ENCODE measurements at regions not wholly inside any gene's neighbourhood (a gene's known extent, or its start where the extent isn't known, plus 50 kb on each side); places are given as distances from the start of the nearest gene placed in this dataset.

- no peak for DNase-seq (ENCODE audit: low read depth)
- H3K4me3 ChIP-seq (ENCODE audit: low read depth, low read length): no peak overlapping the region
- no peak for TF ChIP-seq CTCF (IDR thresholded peaks at IDR 0.05; ENCODE audit: insufficient read depth, low read depth, low read length, missing control alignments)
These were observed 50.7 kb upstream of the AGBL1 start for GRCh38 chr15:86028961-86029360.
